B cell (primary cell): ENCODE measurements at regions not wholly inside any gene's neighbourhood (a gene's known extent, or its start where the extent isn't known, plus 50 kb on each side); places are given as distances from the start of the nearest gene placed in this dataset.

Experiments used
- ATAC-seq: fragments of 200-7000 bp; cut with Tn5 transposase; one replicate; pipeline ENCODE4 v1.10.0; 2021; ENCODE audit warnings: low read depth, mild to moderate bottlenecking, moderate number of reproducible peaks, moderate library complexity
- CTCF ChIA-PET: fragments of 350-600 bp; sonication (Branson Sonifier 250); formaldehyde crosslinking; loops from one replicate; lab custom pipeline; 2021; ENCODE audit warnings: antibody characterized with exemption, inconsistent platforms; lab: Charles Lee
- POLR2A ChIA-PET: fragments of 350-600 bp; sonication (Branson Sonifier 250); formaldehyde crosslinking; loops from one replicate; lab custom pipeline; 2021; ENCODE audit warnings: antibody characterized with exemption; lab: Charles Lee
- DNase-seq: peaks from one replicate; pipeline ENCODE4 v3.0.0; 2013
- H2AFZ ChIP-seq: 2 replicates; pipeline ENCODE4 v1.6.1; 2012; ENCODE audit warnings: mild to moderate bottlenecking, low read depth, low read length; ENCODE audit not compliant: insufficient read depth, poor library complexity, severe bottlenecking
- H3K27ac ChIP-seq, 2 donors: 1 replicate in 1 of 2; 2 replicates in 1 of 2; pipeline ENCODE4 v1.5.1; 2012 to 2013; ENCODE audit warnings: low read length in 2 of 2, mild to moderate bottlenecking in 2 of 2, moderate library complexity in 1 of 2
- H3K27me3 ChIP-seq, 4 experiments: fragments of 200-600 bp in 1 of 4; sonication (generic) in 1 of 4; replicated peaks in 1 of 4; 1 replicate in 2 of 4; 2 replicates in 2 of 4; pipeline versions ENCODE4 v1.6.1 to v1.7.0; 2013 to 2016; ENCODE audit warnings: low read length in 3 of 4, mild to moderate bottlenecking in 2 of 4, mixed read lengths in 1 of 4, moderate library complexity in 1 of 4; ENCODE audit not compliant: insufficient read depth in 4 of 4, control insufficient read depth in 3 of 4; ENCODE audit errors: control extremely low read depth in 1 of 4
- H3K36me3 ChIP-seq, 2 experiments: replicated peaks in 1 of 2; 1 replicate in 1 of 2; 2 replicates in 1 of 2; pipeline versions ENCODE4 v1.6.1 to v1.7.1; 2013; ENCODE audit warnings: low read length in 1 of 2; ENCODE audit not compliant: insufficient read depth in 2 of 2, control insufficient read depth in 1 of 2; ENCODE audit errors: control extremely low read depth in 1 of 2, extremely low read depth in 1 of 2
- H3K4me1 ChIP-seq, 2 donors: fragments of 200-600 bp in 1 of 2; sonication (generic) in 1 of 2; 1 replicate in 1 of 2; 2 replicates in 1 of 2; pipeline versions ENCODE4 v1.5.1 to v1.6.1; 2013 to 2017; ENCODE audit warnings: low read length in 2 of 2; ENCODE audit not compliant: control insufficient read depth in 2 of 2, insufficient read depth in 2 of 2
- H3K4me2 ChIP-seq: replicated peaks from 2 replicates; pipeline ENCODE3; 2012; ENCODE audit warnings: mild to moderate bottlenecking, low read depth, low read length; ENCODE audit not compliant: poor library complexity, severe bottlenecking
- H3K4me3 ChIP-seq, 5 experiments: fragments of 200-600 bp in 1 of 5; sonication (generic) in 1 of 5; 1 replicate in 3 of 5; 2 replicates in 2 of 5; pipeline versions ENCODE4 v1.5.1 to v1.7.0; 2011 to 2016; ENCODE audit warnings: low read length in 4 of 5, mild to moderate bottlenecking in 4 of 5, low read depth in 2 of 5, control low read depth in 1 of 5, moderate library complexity in 1 of 5; ENCODE audit not compliant: insufficient read depth in 1 of 5; ENCODE audit errors: control extremely low read depth in 1 of 5, extremely low read depth in 1 of 5
- H3K79me2 ChIP-seq: fragments of 200-600 bp; sonication (generic); one replicate; pipeline ENCODE4 v1.6.0; 2016; ENCODE audit warnings: low read length; ENCODE audit not compliant: control insufficient read depth, insufficient read depth
- H3K9ac ChIP-seq: fragments of 200-600 bp; sonication (generic); 2 replicates; pipeline ENCODE4 v1.6.1; 2017; ENCODE audit warnings: mild to moderate bottlenecking, low read length, moderate library complexity
- H3K9me3 ChIP-seq, 3 donors: one replicate each; pipeline versions ENCODE4 v1.6.1 to v1.7.1; 2013; ENCODE audit warnings: low read length in 2 of 3; ENCODE audit not compliant: control insufficient read depth in 2 of 3, insufficient read depth in 1 of 3; ENCODE audit errors: control extremely low read depth in 1 of 3
- H4K20me1 ChIP-seq: 2 replicates; pipeline ENCODE4 v1.6.0; 2012; ENCODE audit warnings: mild to moderate bottlenecking, low read length; ENCODE audit not compliant: insufficient read depth, control insufficient read depth, poor library complexity, severe bottlenecking
- H3K27ac Mint-ChIP-seq: one replicate; pipeline ENCODE4 v1.8.0; 2021; ENCODE audit warnings: mixed read lengths
- H3K27me3 Mint-ChIP-seq: one replicate; pipeline ENCODE4 v1.8.0; 2021; ENCODE audit warnings: mixed read lengths
- H3K4me1 Mint-ChIP-seq: one replicate; pipeline ENCODE4 v1.8.0; 2021; ENCODE audit warnings: mixed read lengths
- H3K4me3 Mint-ChIP-seq: one replicate; pipeline ENCODE4 v1.8.0; 2021; ENCODE audit warnings: mixed read lengths
- H3K9me3 Mint-ChIP-seq: one replicate; pipeline ENCODE4 v1.8.0; 2022; ENCODE audit warnings: mixed read lengths; ENCODE audit not compliant: insufficient read depth
- CTCF ChIP-seq: fragments of 200-600 bp; IDR thresholded peaks from one replicate; pipeline ENCODE4 v1.8.0; 2022; ENCODE audit warnings: antibody characterized with exemption, mild to moderate bottlenecking
- EZH2 ChIP-seq: IDR thresholded peaks from 2 replicates; pipeline ENCODE4 v1.6.1; 2012; ENCODE audit warnings: borderline replicate concordance, low read depth, mild to moderate bottlenecking, moderate library complexity, low read length; ENCODE audit not compliant: insufficient read depth, poor library complexity, severe bottlenecking
- WGBS: methylation state at CpG from one replicate; pipeline ENCODE4 v1.1.5; 2013; ENCODE audit warnings: missing lambda C conversion rate; ENCODE audit not compliant: insufficient coverage; 5-methylcytosine and 5-hydroxymethylcytosine counted together
- intact Hi-C: fragments of 100-400 bp; cut with micrococcal nuclease; formaldehyde crosslinking; loops from one replicate; pipeline ENCODE4 v1.10.0; 2022

- H3K36me3 ChIP-seq: no peaks in the 10 kb centered on the region
- no peaks in the 10 kb centered on the region for H3K9me3 Mint-ChIP-seq
- H3K27me3 Mint-ChIP-seq: no peaks in the 10 kb centered on the region
- TF ChIP-seq EZH2 (no peak), CTCF (no peak)
- H2AFZ ChIP-seq: no peak overlapping the region
- H3K9me3 ChIP-seq: no peaks in the 10 kb centered on the region
- no peaks in the 10 kb centered on the region for H3K4me1 Mint-ChIP-seq
- no peak overlapping the region for H3K4me3 Mint-ChIP-seq
- DNase-seq (no peak), ATAC-seq (no peak)
- H3K79me2 ChIP-seq: no peaks in the 10 kb centered on the region
- ChIA-PET POLR2A (no interaction called here), CTCF (no interaction called here)
- no peak overlapping the region for H3K27ac Mint-ChIP-seq
- H3K4me3 ChIP-seq: no peak overlapping the region
- H4K20me1 ChIP-seq: no peaks in the 10 kb centered on the region
- no peaks in the 10 kb centered on the region for H3K4me1 ChIP-seq
- no peak overlapping the region for H3K9ac ChIP-seq
- H3K4me2 ChIP-seq: no peak overlapping the region
- H3K27ac ChIP-seq: no peak overlapping the region
- H3K27me3 ChIP-seq: no peaks in the 10 kb centered on the region
- intact Hi-C loops: no loop called here
- WGBS: no CpG with 5 or more reads among the region's 3 CpGs
Measured at GRCh38 chr1:82487778-82488177, 687.0 kb downstream of the ADGRL2 start.

- Histone ChIP-seq H3K4me1 (no peaks in the 10 kb centered on the region), H3K79me2 (no peaks in the 10 kb centered on the region), H3K36me3 (no peaks in the 10 kb centered on the region), H3K9me3 (no peaks in the 10 kb centered on the region), H3K27me3 (no peaks in the 10 kb centered on the region), H3K9ac (no peak overlapping the region), H3K4me2 (no peak overlapping the region), H3K4me3 (no peak overlapping the region), H2AFZ (no peak overlapping the region), H3K27ac (no peak overlapping the region), H4K20me1 (no peaks in the 10 kb centered on the region)
- ChIA-PET CTCF (interaction anchor here (0.7 kb wide), 1 partner anchor 238 kb away, joined by 5 read pairs; no protein-coding TSS in a partner anchor), POLR2A (no interaction called here)
- no peak for TF ChIP-seq EZH2
- no peak for TF ChIP-seq CTCF
- intact Hi-C loops: no loop called here
- Mint-ChIP-seq H3K4me1 (no peaks in the 10 kb centered on the region), H3K9me3 (no peaks in the 10 kb centered on the region), H3K27me3 (no peaks in the 10 kb centered on the region), H3K4me3 (no peak overlapping the region), H3K27ac (no peak overlapping the region)
- no peak for ATAC-seq
- no peak for DNase-seq
Measured at GRCh38 chr1:82486969-82487368, 686.2 kb downstream of the ADGRL2 start.
